Spleen (tissue), 11 donors: ENCODE measurements at regions not wholly inside any gene's neighbourhood (a gene's known extent, or its start where the extent isn't known, plus 50 kb on each side); places are given as distances from the start of the nearest gene placed in this dataset.

Source experiments
- DNase-seq: peaks from one replicate; pipeline ENCODE4 v3.0.0-alpha.2; 2020
- H3K27ac ChIP-seq, 8 donors: fragments of 200-600 bp; sonication (generic) in 7 of 8; 1 replicate in 4 of 8; 2 replicates in 4 of 8; pipeline versions ENCODE4 v1.5.0 to v1.8.0; 2016 to 2021; ENCODE audit warnings: inconsistent platforms in 4 of 8, mild to moderate bottlenecking in 4 of 8, moderate library complexity in 1 of 8
- H3K27me3 ChIP-seq, 7 donors: fragments of 200-600 bp; sonication (generic) in 6 of 7; replicated peaks in 1 of 7; 1 replicate in 4 of 7; 2 replicates in 3 of 7; pipeline versions ENCODE4 v1.5.0 to v1.8.0; 2016 to 2021; ENCODE audit warnings: inconsistent platforms in 3 of 7, mild to moderate bottlenecking in 1 of 7
- H3K36me3 ChIP-seq, 6 donors: fragments of 200-600 bp; sonication (generic) in 5 of 6; 1 replicate in 4 of 6; 2 replicates in 2 of 6; pipeline versions ENCODE4 v1.5.0 to v1.8.0; 2016 to 2021; ENCODE audit warnings: inconsistent platforms in 2 of 6
- H3K4me1 ChIP-seq, 6 donors: fragments of 200-600 bp; sonication (generic) in 5 of 6; 1 replicate in 3 of 6; 2 replicates in 3 of 6; pipeline versions ENCODE4 v1.5.0 to v1.8.0; 2016 to 2021; ENCODE audit warnings: inconsistent platforms in 3 of 6
- H3K4me3 ChIP-seq, 8 donors: fragments of 200-600 bp; sonication (generic) in 7 of 8; 1 replicate in 4 of 8; 2 replicates in 4 of 8; pipeline versions ENCODE4 v1.5.0 to v1.8.0; 2016 to 2021; ENCODE audit warnings: inconsistent platforms in 4 of 8, mild to moderate bottlenecking in 4 of 8, moderate library complexity in 2 of 8
- H3K9me3 ChIP-seq, 8 donors: fragments of 200-600 bp; sonication (generic) in 7 of 8; 1 replicate in 4 of 8; 2 replicates in 4 of 8; pipeline versions ENCODE4 v1.5.0 to v1.8.0; 2016 to 2021; ENCODE audit warnings: inconsistent platforms in 4 of 8
- CTCF ChIP-seq, 11 experiments: fragments of 200-600 bp in 7 of 11; fragments of 450-650 bp in 4 of 11; sonication (generic) in 4 of 11; IDR thresholded peaks in 8 of 11; conservative IDR thresholded peaks in 3 of 11; 1 replicate in 7 of 11; 2 replicates in 4 of 11; pipeline versions ENCODE4 v1.4.0 to v1.8.0; 2016 to 2021; ENCODE audit warnings: antibody characterized with exemption in 11 of 11, inconsistent platforms in 4 of 11, mild to moderate bottlenecking in 1 of 11
- POLR2A ChIP-seq, 3 donors: fragments of 450-650 bp; IDR thresholded peaks; one replicate each; pipeline ENCODE4 v1.5.1; 2017; ENCODE audit warnings: antibody characterized with exemption in 3 of 3, mild to moderate bottlenecking in 1 of 3
- POLR2AphosphoS5 ChIP-seq, 3 donors: sonication (generic); formaldehyde crosslinking; IDR thresholded peaks; one replicate each; pipeline ENCODE4 v1.5.1; 2017; ENCODE audit warnings: antibody characterized with exemption in 3 of 3
- WGBS, 5 donors: extraction: QIAGEN DNeasy Blood & Tissue Kit in 3 of 5; methylation state at CpG; one replicate each; pipeline versions ENCODE4 v1.1.5 to v1.1.7; 2013 to 2018; 5-methylcytosine and 5-hydroxymethylcytosine counted together
- intact Hi-C: fragments of 100-400 bp; cut with DNase I; formaldehyde crosslinking; loops from one replicate; pipeline ENCODE4 v1.15.0; 2023; ENCODE audit warnings: low total_unique reads
- donor health status: healthy with polysubstance abuse.
- donor health status: DM: no; HTN: no; CAD: no; lungs with moderate emphysema.
- donor health status: DM: no; HTN: no; CAD: no.
- donor health status: Bipolar disorder and iron deficiency.
- donor health status: healthy.
- donor health status: DM: no; HTN: no; CAD: no.
- donor health status: DM: yes; HTN: yes; CAD: no.

GRCh38 chr3:187458383-187458782, 90.2 kb downstream of the RTP4 start:
- Histone ChIP-seq H3K4me3 (no peak overlapping the region), H3K27ac (no peak overlapping the region), H3K27me3 (peaks cover 0 to 9% (median 0%) of the 10 kb centered on the region in 7 donors), H3K4me1 (no peaks in the 10 kb centered on the region), H3K36me3 (no peaks in the 10 kb centered on the region), H3K9me3 (no peaks in the 10 kb centered on the region)
- no peak for TF ChIP-seq POLR2AphosphoS5 (IDR thresholded peaks at IDR 0.05)
- no peak for TF ChIP-seq CTCF (IDR thresholded peaks at IDR 0.05 in 8 of 11, conservative IDR thresholded peaks at IDR 0.05 in 3 of 11)
- TF ChIP-seq POLR2A (IDR thresholded peaks at IDR 0.05) = no peak
- 73 to 94% (median 88%) methylated on average over 2 of the region's 2 CpGs for WGBS, 5 donors
- DNase-seq = no peak
- intact Hi-C loops = no loop called here

- H3K36me3 ChIP-seq = no peaks in the 10 kb centered on the region
- no peaks in the 10 kb centered on the region for H3K27me3 ChIP-seq
- intact Hi-C loops = no loop called here
- WGBS, 5 donors = 25 to 45% (median 31%) methylated on average over 1 of the region's 1 CpG
- DNase-seq = no peak
- H3K27ac ChIP-seq = no peak overlapping the region
- H3K4me3 ChIP-seq = no peak overlapping the region
- H3K4me1 ChIP-seq = no peaks in the 10 kb centered on the region
- peaks cover 0 to 6% (median 0%) of the 10 kb centered on the region in 8 donors for H3K9me3 ChIP-seq
- TF ChIP-seq POLR2AphosphoS5 (IDR thresholded peaks at IDR 0.05) = no peak
- no peak for TF ChIP-seq CTCF (IDR thresholded peaks at IDR 0.05 in 8 of 11, conservative IDR thresholded peaks at IDR 0.05 in 3 of 11)
- no peak for TF ChIP-seq POLR2A (IDR thresholded peaks at IDR 0.05)
These were observed 88.1 kb downstream of the RTP4 start for GRCh38 chr3:187456250-187456649.

- no peak for DNase-seq
- no peaks in the 10 kb centered on the region for H3K36me3 ChIP-seq
- no peak overlapping the region for H3K4me3 ChIP-seq
- intact Hi-C loops = no loop called here
- no peak overlapping the region for H3K27ac ChIP-seq
- no peaks in the 10 kb centered on the region for H3K27me3 ChIP-seq
- 77 to 87% (median 79%) methylated on average over 6 of the region's 6 CpGs for WGBS, 5 donors
- H3K4me1 ChIP-seq = no peaks in the 10 kb centered on the region
- H3K9me3 ChIP-seq = peaks cover 0 to 6% (median 0%) of the 10 kb centered on the region in 8 donors
- no peak for TF ChIP-seq POLR2A (IDR thresholded peaks at IDR 0.05)
- TF ChIP-seq POLR2AphosphoS5 (IDR thresholded peaks at IDR 0.05) = no peak
- no peak for TF ChIP-seq CTCF (IDR thresholded peaks at IDR 0.05 in 8 of 11, conservative IDR thresholded peaks at IDR 0.05 in 3 of 11)
These were observed 86.1 kb downstream of the RTP4 start for GRCh38 chr3:187454085-187454815.

- Histone ChIP-seq H3K36me3 (no peaks in the 10 kb centered on the region), H3K4me1 (no peaks in the 10 kb centered on the region), H3K27me3 (no peaks in the 10 kb centered on the region), H3K27ac (no peak overlapping the region), H3K9me3 (peaks cover 0 to 6% (median 0%) of the 10 kb centered on the region in 8 donors), H3K4me3 (no peak overlapping the region)
- WGBS, 5 donors = 78 to 87% (median 83%) methylated on average over 7 of the region's 7 CpGs
- DNase-seq = no peak
- intact Hi-C loops = no loop called here
- TF ChIP-seq CTCF (IDR thresholded peaks at IDR 0.05 in 8 of 11, conservative IDR thresholded peaks at IDR 0.05 in 3 of 11) = no peak
- no peak for TF ChIP-seq POLR2A (IDR thresholded peaks at IDR 0.05)
- no peak for TF ChIP-seq POLR2AphosphoS5 (IDR thresholded peaks at IDR 0.05)
These were observed 82.4 kb downstream of the RTP4 start for GRCh38 chr3:187450431-187451190.
